NCI-H510A (cell line): ENCODE measurements at regions not wholly inside any gene's neighbourhood (a gene's known extent, or its start where the extent isn't known, plus 50 kb on each side); places are given as distances from the start of the nearest gene placed in this dataset.
"Not testable (repeated sequence)": the region's sequence is repeated elsewhere in the genome, so short reads cannot be mapped to it uniquely, and the experiment has no call there.

ENCODE experiments used
- DNase-seq: peaks from one replicate; lab custom pipeline; 2025; lab: John Stamatoyannopoulos, UW

DNA sequence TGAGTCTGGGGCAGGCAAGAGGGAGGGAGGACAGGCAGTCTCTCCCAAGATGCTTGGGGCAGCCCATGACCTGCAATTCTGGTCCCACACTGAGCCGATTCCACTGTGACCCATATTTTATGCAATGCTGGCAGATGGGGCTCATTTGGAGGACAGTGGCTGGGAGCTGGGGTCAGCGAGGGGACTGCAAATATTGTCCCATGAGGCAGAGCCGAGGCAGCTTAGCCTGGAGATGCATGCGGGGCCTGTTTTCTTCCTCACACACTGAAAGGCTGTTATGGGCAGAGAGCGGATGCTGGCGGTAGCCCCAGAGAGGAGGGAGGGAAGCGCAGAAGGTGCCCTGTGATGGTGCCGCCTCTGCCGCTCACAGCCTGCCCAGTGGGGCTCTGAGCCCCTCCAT is 128.5 kb upstream of the POU3F1 start:
- no peak for DNase-seq

GRCh38 chr1:38173848-38174247 is 127.3 kb upstream of the POU3F1 start:
- no peak for DNase-seq

- DNase-seq: no peak
Measured at GRCh38 chr1:38173157-38173831, 126.7 kb upstream of the POU3F1 start.

GRCh38 chr1:38169121-38169520 is 122.5 kb upstream of the POU3F1 start:
- no peak for DNase-seq

- DNase-seq: no peak
Measured at GRCh38 chr1:38168365-38168764, 121.8 kb upstream of the POU3F1 start.

GRCh38 chr1:38166461-38166860 is 119.9 kb upstream of the POU3F1 start:
- DNase-seq: no peak

DNA sequence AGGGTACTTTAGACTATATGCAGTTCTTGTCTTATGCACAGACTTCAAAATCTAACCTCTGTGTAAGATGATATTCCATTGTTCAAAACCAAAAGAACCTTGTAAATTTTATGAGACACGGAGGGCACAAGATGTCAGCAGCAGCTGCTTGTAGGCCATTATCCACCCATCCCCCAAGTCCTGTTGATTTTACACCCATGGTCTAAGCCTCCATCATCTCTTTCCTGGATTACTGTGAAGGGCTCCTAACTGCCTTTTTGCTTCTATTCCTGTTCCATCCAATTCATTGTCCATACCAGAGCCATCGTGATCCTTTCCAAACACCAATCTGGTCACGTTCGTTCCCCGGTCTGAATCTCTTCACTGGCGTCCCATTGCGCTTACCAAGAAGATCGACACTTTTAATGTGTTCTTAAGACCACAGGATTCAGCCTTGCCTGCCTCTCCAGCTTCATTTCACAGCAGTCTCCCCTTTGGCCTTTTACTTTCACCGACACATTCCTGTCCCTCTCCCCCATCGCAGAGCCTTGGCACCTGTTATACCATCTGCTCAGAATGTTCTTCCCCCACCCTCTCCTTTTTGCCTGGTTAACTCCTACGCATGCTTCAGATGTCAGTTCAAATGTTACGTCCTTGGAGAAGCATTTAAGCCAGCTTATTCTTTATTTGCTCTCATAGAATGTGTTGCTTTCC is 107.3 kb upstream of the POU3F1 start:
- peak; percentile 55 for DNase-seq

GRCh38 chr1:38153066-38153777 is 106.6 kb upstream of the POU3F1 start:
- no peak for DNase-seq

- DNase-seq: peak; percentile 93
Measured at GRCh38 chr1:38152351-38153065, 105.9 kb upstream of the POU3F1 start.

- peak; percentile 36 for DNase-seq
Measured at GRCh38 chr1:38151399-38151798, 104.8 kb upstream of the POU3F1 start.

DNA sequence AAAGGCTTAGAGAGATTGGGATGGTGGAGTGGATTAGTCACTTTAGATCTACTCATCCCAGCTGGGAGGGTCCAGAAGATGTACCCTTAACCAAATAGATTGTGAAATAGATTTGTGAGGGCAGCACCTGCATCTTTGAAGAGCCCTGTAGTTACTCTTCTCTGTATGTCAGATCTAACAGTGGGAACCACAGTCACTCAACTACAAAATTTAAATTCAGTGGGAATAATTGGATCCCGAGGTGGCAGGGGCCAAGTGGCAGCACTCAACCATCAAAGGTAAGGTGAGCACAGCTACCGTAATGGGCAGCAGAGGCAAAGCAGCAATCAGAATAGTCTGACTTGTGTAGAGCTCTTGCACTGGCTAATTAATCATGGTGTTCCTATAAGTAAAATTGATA is 99.5 kb upstream of the POU3F1 start:
- DNase-seq: not testable (repeated sequence)

DNA sequence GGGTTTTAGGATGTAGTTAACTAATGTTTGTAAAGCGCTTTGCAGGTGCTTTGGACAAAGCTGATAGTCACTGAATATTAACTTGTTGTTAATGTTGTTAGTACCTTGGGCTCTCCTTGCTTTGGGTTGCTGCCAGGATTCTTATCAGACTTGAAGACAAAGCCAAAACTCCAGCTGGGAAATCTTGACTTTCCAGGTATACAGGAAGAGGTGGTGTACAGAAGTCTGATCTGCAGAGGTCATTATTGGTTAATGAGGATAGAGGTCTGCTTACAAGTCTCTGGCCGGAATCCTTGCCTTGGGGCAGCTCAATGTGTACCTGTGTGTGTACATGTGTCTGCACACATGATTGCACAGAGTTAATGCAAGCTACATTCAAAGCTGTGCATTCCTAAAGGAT is 96.0 kb upstream of the POU3F1 start:
- DNase-seq: no peak

DNA sequence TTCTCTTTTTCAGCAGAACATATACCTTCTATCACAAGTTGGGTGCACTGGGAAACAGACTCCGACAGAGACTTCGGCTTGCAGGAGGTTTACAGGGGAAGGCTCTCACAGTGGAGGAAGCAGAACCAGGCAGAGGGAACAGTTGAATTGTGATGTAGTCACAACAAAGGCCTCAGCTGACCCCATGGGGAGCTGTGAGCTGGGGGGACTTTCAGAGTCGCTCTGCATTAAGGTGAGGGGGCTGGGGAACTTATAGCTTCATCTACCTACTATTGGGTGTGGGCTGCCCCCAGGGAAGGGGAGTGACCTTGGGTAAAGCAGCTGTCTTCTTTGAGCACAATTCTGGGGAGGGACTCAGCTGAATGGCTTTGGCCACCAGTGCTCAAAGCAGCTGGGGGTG is 94.9 kb upstream of the POU3F1 start:
- DNase-seq: no peak

DNA sequence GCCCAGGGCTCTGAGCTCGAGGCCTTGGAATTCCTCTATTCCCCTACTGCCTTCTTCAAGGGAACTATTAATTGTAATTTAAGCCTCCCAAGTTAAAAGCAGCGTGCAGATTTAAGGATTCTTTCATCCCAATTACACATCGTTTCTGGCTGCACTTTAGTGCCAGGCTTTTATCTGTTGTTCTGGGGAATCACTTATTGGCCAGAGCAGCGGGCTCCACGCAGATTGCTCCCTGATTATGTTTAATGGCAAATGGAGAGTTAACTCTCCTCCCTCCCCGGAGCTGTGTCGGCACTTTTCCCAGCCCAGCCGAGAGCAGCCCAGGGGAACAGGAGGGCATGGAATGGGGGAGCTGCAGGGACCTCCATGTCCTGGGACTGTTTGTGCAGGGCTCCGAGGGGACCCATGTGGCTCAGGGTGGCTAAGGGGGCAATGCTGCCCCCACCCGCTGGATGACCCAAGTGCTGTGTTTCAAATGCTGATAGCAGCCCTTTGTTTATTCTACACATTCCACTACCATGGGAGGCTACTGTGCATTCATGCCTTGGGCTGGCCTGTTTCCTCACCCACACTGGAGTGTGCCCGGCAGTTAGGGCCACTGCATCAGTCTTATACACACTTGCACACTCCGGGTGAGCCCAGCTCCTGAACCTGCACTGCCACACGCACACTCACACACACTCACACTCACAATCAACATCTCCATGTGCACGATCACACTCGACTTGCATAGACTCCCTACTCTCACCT is 93.3 kb upstream of the POU3F1 start:
- DNase-seq: no peak

DNA sequence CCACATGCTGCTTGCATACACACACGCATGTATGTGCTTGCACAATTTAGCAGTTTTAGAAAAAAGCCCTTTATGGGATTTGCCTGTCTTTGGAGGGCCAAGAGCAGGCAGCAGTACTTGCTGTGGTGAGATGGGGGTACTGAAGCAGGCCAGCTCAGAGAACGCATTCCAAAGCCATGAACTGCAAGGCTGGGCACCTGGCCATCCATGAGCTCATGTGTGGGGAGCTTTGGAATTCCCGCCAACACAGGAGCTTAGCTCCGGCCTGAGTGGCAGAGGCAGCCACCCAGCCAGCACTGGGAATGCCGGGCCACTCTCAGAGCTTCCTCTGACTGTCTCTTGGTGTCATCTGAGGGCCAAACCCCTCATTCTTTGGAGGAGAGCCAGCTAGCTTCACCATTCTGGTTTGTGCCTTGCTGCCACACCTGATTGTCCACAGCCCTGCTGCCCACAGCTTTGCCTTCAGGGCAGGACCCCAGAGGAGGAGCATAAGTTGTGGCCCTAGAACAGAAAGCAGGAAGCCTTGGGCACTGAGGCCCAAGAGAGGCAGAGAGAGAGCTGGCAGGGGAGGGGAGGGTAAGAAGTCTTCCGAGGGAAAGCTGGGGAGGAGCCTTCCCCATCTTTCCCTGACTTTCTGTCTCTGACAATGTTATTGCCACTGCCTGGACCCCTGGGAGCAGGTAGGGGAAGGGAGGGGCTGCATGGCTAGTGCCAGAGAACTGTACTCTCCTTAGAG is 92.1 kb upstream of the POU3F1 start:
- no peak for DNase-seq

DNA sequence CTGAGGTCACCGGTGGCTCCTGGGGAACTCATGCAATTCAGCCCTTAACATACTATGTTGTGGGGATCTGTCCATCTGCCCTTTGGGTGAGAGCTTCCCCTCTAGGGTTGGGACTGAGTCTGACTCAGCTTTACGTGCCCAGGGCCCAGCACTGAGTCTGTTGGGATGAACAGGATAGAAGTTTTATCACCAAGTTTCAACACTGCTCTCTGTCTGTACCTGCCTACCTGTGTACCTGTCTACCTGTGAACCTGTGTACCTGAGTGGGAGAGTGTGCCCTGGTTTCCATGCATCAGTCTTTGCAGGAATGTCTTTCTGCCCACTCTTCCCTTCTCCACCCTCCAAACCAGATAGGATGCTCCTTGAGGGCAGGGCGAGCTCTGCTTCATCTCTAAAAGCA is 90.6 kb upstream of the POU3F1 start:
- DNase-seq: no peak

GRCh38 chr1:38135625-38136414 is 89.2 kb upstream of the POU3F1 start:
- no peak for DNase-seq

DNA sequence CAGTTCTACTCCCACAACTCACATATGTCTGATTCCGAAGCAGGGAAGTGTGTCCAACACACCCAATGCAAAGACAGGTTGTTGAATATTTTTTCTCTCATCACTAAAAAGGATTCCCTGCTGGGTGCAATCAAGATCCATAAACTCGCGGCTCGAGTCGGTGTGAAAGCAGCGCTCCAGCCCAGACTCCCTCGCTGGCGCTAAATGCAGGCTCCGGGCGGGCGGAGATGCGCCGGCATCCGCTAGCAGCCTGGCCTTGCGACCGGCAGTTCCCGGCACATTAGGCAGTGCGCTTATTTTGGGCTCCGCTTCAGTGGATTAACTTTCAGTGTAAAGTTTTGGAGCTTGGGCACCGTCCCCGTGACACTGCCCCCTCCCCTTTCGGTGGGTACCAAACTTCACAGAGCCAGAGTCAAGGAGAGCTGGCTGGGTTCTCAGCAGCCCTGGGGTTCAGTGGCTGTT is 87.7 kb upstream of the POU3F1 start:
- no peak for DNase-seq

DNA sequence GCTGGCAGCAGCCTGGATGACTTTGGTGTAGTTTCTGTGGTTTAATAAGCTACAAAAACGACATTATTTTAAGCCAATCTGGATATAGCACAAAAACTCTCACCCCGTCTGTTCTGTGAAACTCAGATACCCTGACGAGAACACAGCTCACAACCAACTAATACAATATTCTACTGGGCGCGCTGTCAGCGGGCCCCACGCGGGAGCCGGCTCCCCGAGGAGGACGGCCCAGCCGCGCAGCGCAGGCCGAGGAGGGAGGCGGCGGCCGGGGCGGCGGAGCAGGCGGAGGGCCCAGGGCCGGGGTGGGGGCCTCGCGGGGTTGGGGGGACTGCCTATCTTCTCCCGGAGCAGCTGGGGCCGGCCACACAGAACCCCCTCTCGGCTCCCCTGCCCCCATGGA is 87.2 kb upstream of the POU3F1 start:
- DNase-seq: no peak

GRCh38 chr1:38133304-38133703 is 86.7 kb upstream of the POU3F1 start:
- DNase-seq: no peak
